ENCODE measurements at regions not wholly inside any gene's neighbourhood (a gene's known extent, or its start where the extent isn't known, plus 50 kb on each side); places are given as distances from the start of the nearest gene placed in this dataset.

DNA sequence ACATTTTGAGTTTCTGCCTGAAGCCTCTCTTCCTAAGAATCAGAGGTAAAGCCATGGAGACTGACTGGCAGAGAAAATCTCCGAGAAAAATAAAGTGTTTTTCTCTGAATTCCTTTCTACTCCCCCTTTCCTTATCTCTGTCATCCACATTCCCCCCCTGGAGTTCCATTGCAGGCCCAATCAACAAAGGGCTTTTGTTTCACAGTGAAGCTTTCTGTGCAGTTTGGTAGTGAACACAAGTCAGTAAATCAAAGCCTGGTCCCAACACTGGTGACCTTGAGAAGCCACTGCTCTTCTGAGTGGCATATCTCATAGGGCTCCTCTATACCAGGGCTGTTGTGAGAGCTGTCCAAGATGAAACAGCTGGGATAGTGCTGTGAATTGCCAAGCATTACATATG lies 228.4 kb downstream of the SEC16B start:
- intact Hi-C loops (cut with DNase I), result no loop called here
- H3K27me3 ChIP-seq, result no peaks in the 10 kb centered on the region
- H3K27ac ChIP-seq, result no peak overlapping the region
- TF ChIP-seq EP300 (IDR thresholded peaks at IDR 0.05) (no peak), POLR2A (IDR thresholded peaks at IDR 0.05) (no peak), POLR2AphosphoS5 (IDR thresholded peaks at IDR 0.05) (no peak)
- TF ChIP-seq, protein P1, sequence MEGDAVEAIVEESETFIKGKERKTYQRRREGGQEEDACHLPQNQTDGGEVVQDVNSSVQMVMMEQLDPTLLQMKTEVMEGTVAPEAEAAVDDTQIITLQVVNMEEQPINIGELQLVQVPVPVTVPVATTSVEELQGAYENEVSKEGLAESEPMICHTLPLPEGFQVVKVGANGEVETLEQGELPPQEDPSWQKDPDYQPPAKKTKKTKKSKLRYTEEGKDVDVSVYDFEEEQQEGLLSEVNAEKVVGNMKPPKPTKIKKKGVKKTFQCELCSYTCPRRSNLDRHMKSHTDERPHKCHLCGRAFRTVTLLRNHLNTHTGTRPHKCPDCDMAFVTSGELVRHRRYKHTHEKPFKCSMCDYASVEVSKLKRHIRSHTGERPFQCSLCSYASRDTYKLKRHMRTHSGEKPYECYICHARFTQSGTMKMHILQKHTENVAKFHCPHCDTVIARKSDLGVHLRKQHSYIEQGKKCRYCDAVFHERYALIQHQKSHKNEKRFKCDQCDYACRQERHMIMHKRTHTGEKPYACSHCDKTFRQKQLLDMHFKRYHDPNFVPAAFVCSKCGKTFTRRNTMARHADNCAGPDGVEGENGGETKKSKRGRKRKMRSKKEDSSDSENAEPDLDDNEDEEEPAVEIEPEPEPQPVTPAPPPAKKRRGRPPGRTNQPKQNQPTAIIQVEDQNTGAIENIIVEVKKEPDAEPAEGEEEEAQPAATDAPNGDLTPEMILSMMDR (IDR thresholded peaks at IDR 0.05), result no peak
- no peaks in the 10 kb centered on the region for H3K36me3 ChIP-seq
- WGBS, 2 donors, result 28 to 31% methylated on average over 1 of the region's 1 CpG
- H3K9me3 ChIP-seq, result no peaks in the 10 kb centered on the region
- no peak for DNase-seq
- H3K4me1 ChIP-seq, result no peaks in the 10 kb centered on the region
- no peak overlapping the region for H3K4me3 ChIP-seq

DNA sequence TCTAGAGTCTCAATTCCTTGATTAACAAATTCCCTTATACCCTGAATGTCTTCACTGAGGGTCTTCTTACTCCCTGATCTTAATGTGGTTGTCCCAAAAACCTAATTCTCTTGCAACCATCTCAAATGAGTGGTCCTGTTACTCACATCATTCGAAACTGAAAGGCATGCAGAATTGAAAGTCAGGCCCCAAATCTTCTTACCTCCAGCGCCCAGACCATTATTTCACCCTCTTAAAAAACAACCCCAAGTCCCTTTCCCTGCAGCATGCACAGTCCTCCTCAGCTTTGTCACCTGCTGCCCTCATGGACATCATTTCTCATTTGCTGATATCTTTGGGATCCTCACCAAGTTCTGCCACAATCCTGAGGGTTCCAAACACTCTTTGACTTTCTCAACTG lies 230.1 kb downstream of the SEC16B start:
- peaks cover 0 to 3% (median 0%) of the 10 kb centered on the region in 4 donors for H3K9me3 ChIP-seq
- 83 to 86% methylated on average over 2 of the region's 2 CpGs for WGBS, 2 donors
- H3K36me3 ChIP-seq, result no peaks in the 10 kb centered on the region
- no peaks in the 10 kb centered on the region for H3K4me1 ChIP-seq
- H3K27ac ChIP-seq, result no peak overlapping the region
- intact Hi-C loops (cut with DNase I), result no loop called here
- no peak for DNase-seq
- H3K27me3 ChIP-seq, result no peaks in the 10 kb centered on the region
- TF ChIP-seq POLR2A (IDR thresholded peaks at IDR 0.05) (no peak), EP300 (IDR thresholded peaks at IDR 0.05) (no peak), POLR2AphosphoS5 (IDR thresholded peaks at IDR 0.05) (no peak)
- TF ChIP-seq, protein P1 (IDR thresholded peaks at IDR 0.05), result no peak
- no peak overlapping the region for H3K4me3 ChIP-seq

DNA sequence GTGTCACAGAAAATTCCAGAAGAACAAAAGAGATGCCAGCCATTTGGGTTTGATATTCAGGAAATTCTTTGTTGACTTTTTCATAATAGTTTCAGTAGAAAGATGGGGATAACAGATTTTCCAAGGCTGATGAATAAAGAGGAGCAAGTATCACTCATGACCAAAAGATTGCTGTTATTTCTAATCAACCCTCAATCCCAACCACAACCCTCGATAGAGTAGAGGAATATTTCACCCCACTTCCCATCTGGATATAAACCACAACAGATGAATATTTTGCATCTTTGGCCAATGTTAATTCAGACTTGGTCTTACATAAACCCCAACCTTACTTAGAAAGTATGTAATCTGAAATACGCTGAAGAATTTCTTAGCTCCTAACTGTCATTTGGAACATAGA lies 232.4 kb downstream of the SEC16B start:
- Histone ChIP-seq H3K27me3 (no peaks in the 10 kb centered on the region), H3K27ac (no peak overlapping the region), H3K4me3 (no peak overlapping the region), H3K4me1 (no peaks in the 10 kb centered on the region), H3K9me3 (peaks cover 0 to 3% (median 0%) of the 10 kb centered on the region in 4 donors), H3K36me3 (no peaks in the 10 kb centered on the region)
- DNase-seq, result no peak
- TF ChIP-seq EP300 (IDR thresholded peaks at IDR 0.05) (no peak), POLR2A (IDR thresholded peaks at IDR 0.05) (no peak), POLR2AphosphoS5 (IDR thresholded peaks at IDR 0.05) (no peak)
- TF ChIP-seq, protein P1 (IDR thresholded peaks at IDR 0.05), result no peak
- intact Hi-C loops (cut with DNase I), result no loop called here
- WGBS, 2 donors, result 85 to 91% methylated on average over 2 of the region's 2 CpGs

DNA sequence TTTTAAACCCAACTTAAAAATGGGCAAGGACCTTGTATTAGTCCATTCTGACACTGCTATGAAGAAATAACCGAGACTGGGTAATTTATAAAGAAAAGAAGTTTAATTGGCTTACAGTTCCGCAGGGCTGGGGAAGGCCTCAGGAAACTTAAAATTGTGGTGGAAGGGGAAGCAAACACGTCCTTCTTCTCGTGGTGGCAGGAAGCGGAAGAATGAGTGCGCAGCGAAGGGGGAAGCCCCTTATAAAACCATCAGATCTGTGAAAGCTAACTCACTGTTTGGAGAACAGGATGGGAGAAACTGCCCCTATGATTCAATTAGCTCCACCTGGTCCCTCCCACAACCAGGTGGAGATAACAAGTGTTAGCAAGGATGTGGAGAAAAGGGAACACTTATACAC lies 237.7 kb downstream of the SEC16B start:
- H3K36me3 ChIP-seq, result no peaks in the 10 kb centered on the region
- no peaks in the 10 kb centered on the region for H3K27me3 ChIP-seq
- DNase-seq, result no peak
- TF ChIP-seq, protein P1 (IDR thresholded peaks at IDR 0.05), result no peak
- no peak for TF ChIP-seq EP300 (IDR thresholded peaks at IDR 0.05)
- no peak for TF ChIP-seq POLR2AphosphoS5 (IDR thresholded peaks at IDR 0.05)
- TF ChIP-seq POLR2A (IDR thresholded peaks at IDR 0.05), result no peak
- H3K4me3 ChIP-seq, result no peak overlapping the region
- H3K9me3 ChIP-seq, result peaks cover 0 to 3% (median 0%) of the 10 kb centered on the region in 4 donors
- H3K4me1 ChIP-seq, result no peaks in the 10 kb centered on the region
- H3K27ac ChIP-seq, result no peak overlapping the region
- intact Hi-C loops (cut with DNase I), result no loop called here
- 49 to 78% methylated on average over 7 of the region's 7 CpGs for WGBS, 2 donors

DNA sequence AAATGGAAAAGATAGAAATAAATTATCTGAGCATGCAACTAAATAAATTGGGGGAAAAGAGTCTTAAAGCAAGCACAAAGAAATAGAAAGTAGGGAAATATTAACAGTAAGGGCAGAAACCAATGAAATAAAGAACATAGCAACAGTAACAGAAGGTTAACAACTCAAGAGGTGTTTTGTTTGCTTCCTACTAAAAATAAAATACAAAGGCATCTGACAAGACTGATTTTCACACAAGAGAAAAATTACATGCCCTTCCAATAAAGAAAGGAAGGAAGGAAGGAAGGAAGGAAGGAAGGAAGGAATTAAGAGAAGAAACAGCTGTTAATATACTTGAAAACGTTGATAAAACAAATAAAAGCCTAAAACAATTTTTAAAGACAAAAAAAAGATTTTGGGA lies 240.2 kb downstream of the SEC16B start:
- no peak for DNase-seq
- H3K27me3 ChIP-seq, result no peaks in the 10 kb centered on the region
- no peaks in the 10 kb centered on the region for H3K36me3 ChIP-seq
- H3K27ac ChIP-seq, result no peak overlapping the region
- WGBS, 2 donors, result 2 to 15% methylated on average over 1 of the region's 1 CpG
- no peaks in the 10 kb centered on the region for H3K9me3 ChIP-seq
- TF ChIP-seq, protein P1 (IDR thresholded peaks at IDR 0.05), result no peak
- TF ChIP-seq POLR2A (IDR thresholded peaks at IDR 0.05) (no peak), EP300 (IDR thresholded peaks at IDR 0.05) (no peak), POLR2AphosphoS5 (IDR thresholded peaks at IDR 0.05) (no peak)
- no peaks in the 10 kb centered on the region for H3K4me1 ChIP-seq
- no peak overlapping the region for H3K4me3 ChIP-seq
- intact Hi-C loops (cut with DNase I), result no loop called here
